ENCODE measurements at regions not wholly inside any gene's neighbourhood (a gene's known extent, or its start where the extent isn't known, plus 50 kb on each side); places are given as distances from the start of the nearest gene placed in this dataset.
"Not testable (repeated sequence)": the region's sequence is repeated elsewhere in the genome, so short reads cannot be mapped to it uniquely, and the experiment has no call there.

GRCh38 chr5:153939101-153939500, 99.6 kb downstream of the FAM114A2 start:
- no peak for DNase-seq (ENCODE audit: low spot score)
- intact Hi-C loops (cut with DNase I), result no loop called here

- intact Hi-C loops (cut with DNase I), result no loop called here
- no peak for DNase-seq (ENCODE audit: low spot score)
These were observed 100.4 kb downstream of the FAM114A2 start for GRCh38 chr5:153938191-153938842.

GRCh38 chr5:153937661-153938060, 101.0 kb downstream of the FAM114A2 start:
- intact Hi-C loops (cut with DNase I), result no loop called here
- DNase-seq (ENCODE audit: low spot score), result no peak

GRCh38 chr5:153935151-153935550, 103.6 kb downstream of the FAM114A2 start:
- DNase-seq (ENCODE audit: low spot score); intact Hi-C loops (cut with DNase I): not testable (repeated sequence)

GRCh38 chr5:153926201-153926600, 112.5 kb downstream of the FAM114A2 start:
- no peak for DNase-seq (ENCODE audit: low spot score)
- intact Hi-C loops (cut with DNase I), result no loop called here

GRCh38 chr5:153919161-153919560, 119.5 kb downstream of the FAM114A2 start:
- intact Hi-C loops (cut with DNase I), result no loop called here
- no peak for DNase-seq (ENCODE audit: low spot score)

GRCh38 chr5:153907170-153907775, 131.4 kb downstream of the FAM114A2 start:
- intact Hi-C loops (cut with DNase I), result loop anchor here in 1 of 2 donors (5.0 kb wide), 1 partner anchor 640 kb away; no protein-coding TSS in a partner anchor
- DNase-seq (ENCODE audit: low spot score), result no peak

- no peak for DNase-seq (ENCODE audit: low spot score)
- intact Hi-C loops (cut with DNase I), result loop anchor here in 1 of 2 donors (5.0 kb wide), 1 partner anchor 642 kb away; no protein-coding TSS in a partner anchor
These were observed 133.5 kb downstream of the FAM114A2 start for GRCh38 chr5:153905219-153905618.

GRCh38 chr5:153903321-153903720, 135.4 kb downstream of the FAM114A2 start:
- intact Hi-C loops (cut with DNase I), result no loop called here
- DNase-seq (ENCODE audit: low spot score), result no peak

GRCh38 chr5:153902016-153902415, 136.7 kb downstream of the FAM114A2 start:
- DNase-seq (ENCODE audit: low spot score), result no peak
- intact Hi-C loops (cut with DNase I), result no loop called here

GRCh38 chr5:153901449-153901848, 137.3 kb downstream of the FAM114A2 start:
- DNase-seq (ENCODE audit: low spot score), result no peak
- intact Hi-C loops (cut with DNase I), result no loop called here

GRCh38 chr5:153900703-153901395, 137.9 kb downstream of the FAM114A2 start:
- DNase-seq (ENCODE audit: low spot score), result no peak

GRCh38 chr5:153899746-153900145, 139.0 kb downstream of the FAM114A2 start:
- no peak for DNase-seq (ENCODE audit: low spot score)
- intact Hi-C loops (cut with DNase I), result no loop called here

More at GRCh38 chr5:153900703-153901395, 137.9 kb downstream of the FAM114A2 start:
- intact Hi-C loops (cut with DNase I), result no loop called here

- intact Hi-C loops (cut with DNase I), result no loop called here
- DNase-seq (ENCODE audit: low spot score), result no peak
These were observed 142.0 kb downstream of the FAM114A2 start for GRCh38 chr5:153896701-153897100.

GRCh38 chr5:153896117-153896516, 142.6 kb downstream of the FAM114A2 start:
- no peak for DNase-seq (ENCODE audit: low spot score)
- intact Hi-C loops (cut with DNase I), result no loop called here

- no peak for DNase-seq (ENCODE audit: low spot score)
- intact Hi-C loops (cut with DNase I), result no loop called here
These were observed 143.4 kb downstream of the FAM114A2 start for GRCh38 chr5:153895266-153895665.

- DNase-seq (ENCODE audit: low spot score), result no peak
- intact Hi-C loops (cut with DNase I), result no loop called here
These were observed 144.9 kb downstream of the FAM114A2 start for GRCh38 chr5:153893817-153894216.

- intact Hi-C loops (cut with DNase I), result no loop called here
- no peak for DNase-seq (ENCODE audit: low spot score)
These were observed 147.3 kb downstream of the FAM114A2 start for GRCh38 chr5:153891394-153891793.

GRCh38 chr5:153888781-153889180, 149.9 kb downstream of the FAM114A2 start:
- DNase-seq (ENCODE audit: low spot score), result no peak
- intact Hi-C loops (cut with DNase I), result no loop called here

- intact Hi-C loops (cut with DNase I), result no loop called here
- no peak for DNase-seq (ENCODE audit: low spot score)
These were observed 153.6 kb downstream of the FAM114A2 start for GRCh38 chr5:153885141-153885540.

GRCh38 chr5:153884612-153884957, 154.1 kb downstream of the FAM114A2 start:
- intact Hi-C loops (cut with DNase I), result no loop called here

More at GRCh38 chr5:153884612-153884957, 154.1 kb downstream of the FAM114A2 start:
- DNase-seq (ENCODE audit: low spot score), result no peak

Data from posterior vena cava (tissue), 2 donors.